Endothelial cell of umbilical vein (primary cell): ENCODE measurements at regions not wholly inside any gene's neighbourhood (a gene's known extent, or its start where the extent isn't known, plus 50 kb on each side); places are given as distances from the start of the nearest gene placed in this dataset.

Experiments used
- BruUV-seq: library from RNA; stranded (reverse); fragments of 400-500 nt; replicated peaks from 2 replicates; lab custom pipeline; 2021; lab: Mats Ljungman, UMichigan
- CTCF ChIA-PET: fragments of 300-600, 350-600 bp; sonication (Branson Sonifier 250); formaldehyde crosslinking; loops from one replicate; lab custom pipeline; 2021; ENCODE audit warnings: antibody characterized with exemption, inconsistent platforms; lab: Charles Lee
- POLR2A ChIA-PET: fragments of 300-600, 350-600 bp; sonication (Branson Sonifier 250); formaldehyde crosslinking; loops from one replicate; lab custom pipeline; 2021; ENCODE audit warnings: antibody characterized with exemption, inconsistent platforms; lab: Charles Lee
- DNase-seq: peaks from one replicate; pipeline ENCODE4 v3.0.0-alpha.2; 2011; ENCODE audit warnings: low read depth, low spot score
- FAIRE-seq: peaks from 2 replicates; lab custom pipeline; 2011; peaks lifted over from hg19 to GRCh38; lab: Jason Lieb, UNC
- H2AFZ ChIP-seq: 2 replicates; pipeline ENCODE4 v1.6.0; 2012; ENCODE audit warnings: low read depth, low read length, control low read depth, inconsistent platforms
- H3K27ac ChIP-seq: 2 replicates; pipeline ENCODE4 v1.5.1; 2011; ENCODE audit warnings: low read depth, mild to moderate bottlenecking, control low read depth, low read length, moderate library complexity; ENCODE audit not compliant: insufficient read depth
- H3K27me3 ChIP-seq, 2 experiments: 2 replicates each; pipeline versions ENCODE4 v1.6.0 to v1.6.1; 2011; ENCODE audit warnings: low read length in 2 of 2, mixed read lengths in 1 of 2; ENCODE audit not compliant: control insufficient read depth in 2 of 2, insufficient read depth in 2 of 2
- H3K36me3 ChIP-seq, 2 experiments: 2 replicates in 1 of 2; 3 replicates in 1 of 2; pipeline ENCODE4 v1.5.1; 2011; ENCODE audit warnings: low read length in 2 of 2, mild to moderate bottlenecking in 1 of 2, moderate library complexity in 1 of 2; ENCODE audit not compliant: control insufficient read depth in 2 of 2, insufficient read depth in 2 of 2; ENCODE audit errors: extremely low read depth in 1 of 2
- H3K4me1 ChIP-seq: 3 replicates; pipeline ENCODE4 v1.5.1; 2011; ENCODE audit warnings: mild to moderate bottlenecking, low read length; ENCODE audit not compliant: control insufficient read depth, insufficient read depth; ENCODE audit errors: extremely low read depth
- H3K4me2 ChIP-seq: 2 replicates; pipeline ENCODE4 v1.6.1; 2011; ENCODE audit warnings: low read length, control low read depth, mixed read lengths; ENCODE audit not compliant: insufficient read depth
- H3K4me3 ChIP-seq, 3 experiments: fragments of 200-600 bp in 1 of 3; sonication (generic), shearing (Covaris generic) in 1 of 3; replicated peaks in 1 of 3; 2 replicates each; pipeline ENCODE4 v1.5.1; 2011 to 2016; ENCODE audit warnings: control low read depth in 3 of 3, low read length in 3 of 3, mild to moderate bottlenecking in 2 of 3, inconsistent platforms in 1 of 3, low read depth in 1 of 3, moderate library complexity in 1 of 3; ENCODE audit not compliant: insufficient read depth in 1 of 3
- H3K79me2 ChIP-seq: 2 replicates; pipeline ENCODE4 v1.6.0; 2012; ENCODE audit warnings: low read length, inconsistent platforms; ENCODE audit not compliant: control insufficient read depth, insufficient read depth
- H3K9ac ChIP-seq: replicated peaks from 2 replicates; pipeline ENCODE3; 2011; ENCODE audit warnings: low read length, control low read depth; ENCODE audit not compliant: insufficient read depth; ENCODE audit errors: extremely low read depth
- H3K9me1 ChIP-seq: replicated peaks from 3 replicates; pipeline ENCODE4 v1.6.0; 2011; ENCODE audit warnings: mild to moderate bottlenecking, low read length; ENCODE audit not compliant: control insufficient read depth, insufficient read depth; ENCODE audit errors: extremely low read depth
- H3K9me3 ChIP-seq: replicated peaks from 2 replicates; pipeline ENCODE4 v1.5.1; 2012; ENCODE audit warnings: low read length, inconsistent platforms; ENCODE audit not compliant: control insufficient read depth, insufficient read depth
- H4K20me1 ChIP-seq: replicated peaks from 2 replicates; pipeline ENCODE3; 2011; ENCODE audit warnings: mild to moderate bottlenecking, low read length; ENCODE audit not compliant: control insufficient read depth, insufficient read depth; ENCODE audit errors: extremely low read depth
- EZH2 ChIP-seq: IDR thresholded peaks from 2 replicates; pipeline ENCODE4 v1.6.1; 2012; ENCODE audit warnings: borderline replicate concordance, low read depth, mild to moderate bottlenecking, moderate library complexity, low read length, inconsistent platforms; ENCODE audit not compliant: severe bottlenecking
- FOS ChIP-seq: IDR thresholded peaks from 2 replicates; pipeline ENCODE4 v1.6.1; 2011; ENCODE audit warnings: mild to moderate bottlenecking, low read length, moderate library complexity, borderline replicate concordance; ENCODE audit not compliant: insufficient read depth
- GATA2 ChIP-seq: IDR thresholded peaks from 2 replicates; pipeline ENCODE4 v1.7.0; 2011; ENCODE audit warnings: low read depth, mild to moderate bottlenecking, moderate library complexity, mixed read lengths, low read length; ENCODE audit not compliant: insufficient read length, insufficient read depth
- JUN ChIP-seq: IDR thresholded peaks from 2 replicates; pipeline ENCODE4 v1.6.1; 2011; ENCODE audit warnings: borderline replicate concordance, low read depth; ENCODE audit not compliant: insufficient read length, insufficient read depth
- MYC ChIP-seq: IDR thresholded peaks from one replicate; pipeline ENCODE4 v1.6.1; 2011; ENCODE audit warnings: mild to moderate bottlenecking, low read depth, low read length
- POLR2A ChIP-seq: IDR thresholded peaks from 2 replicates; pipeline ENCODE4 v1.6.1; 2012; ENCODE audit warnings: low read depth, mild to moderate bottlenecking, control low read depth, low read length
- POLR2AphosphoS5 ChIP-seq: IDR thresholded peaks from 2 replicates; pipeline ENCODE4 v1.6.1; 2012; ENCODE audit warnings: low read depth, mild to moderate bottlenecking, control low read depth, low read length, moderate library complexity; ENCODE audit not compliant: insufficient read depth
- dilution Hi-C: fragments of 300-500 bp; cut with MboI; formaldehyde crosslinking; loops from one replicate; pipeline ENCODE4 v1.15.0; 2019; ENCODE audit warnings: low sequenced_read_pairs; ENCODE audit not compliant: extremely low pct_ligation_motif_present
- intact Hi-C: fragments of 100-400 bp; cut with micrococcal nuclease; formaldehyde crosslinking; loops from one replicate; pipeline ENCODE4 v1.10.0; 2022
- TF ChIP-seq, protein P1 (sequence below): IDR thresholded peaks from 2 replicates; pipeline ENCODE4 v1.6.1; 2011; ENCODE audit not compliant: insufficient read depth, insufficient read length
- TF ChIP-seq, protein P2 (sequence below), 2 donors: IDR thresholded peaks; 1 replicate in 1 of 2; 2 replicates in 1 of 2; pipeline ENCODE4 v1.5.1; 2011; ENCODE audit warnings: low read length in 2 of 2, mild to moderate bottlenecking in 2 of 2, moderate library complexity in 2 of 2, control low read depth in 1 of 2, inconsistent platforms in 1 of 2, low read depth in 1 of 2; ENCODE audit not compliant: insufficient read depth in 1 of 2; ENCODE audit errors: extremely low read depth in 1 of 2

DNA sequence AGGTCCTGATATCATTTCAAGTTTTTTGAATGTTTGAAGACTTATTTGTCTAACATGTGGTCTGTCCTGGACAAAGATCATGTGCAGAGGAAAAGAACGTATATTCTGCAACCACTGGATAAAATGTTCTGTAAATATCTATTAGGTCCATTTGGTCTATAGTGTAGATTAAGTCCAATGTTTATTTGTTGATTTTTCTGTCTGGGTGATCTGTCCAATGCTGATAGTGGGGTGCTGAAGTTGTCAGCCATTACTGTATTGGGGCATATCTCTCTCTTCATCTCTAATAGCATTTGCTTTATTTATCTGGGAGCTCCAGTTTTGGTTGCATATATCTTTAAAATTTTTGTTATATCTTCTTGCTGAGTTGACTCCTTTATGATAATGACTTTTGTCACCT is 258.4 kb upstream of the CITED2 start:
- FAIRE-seq (no peak), DNase-seq (no peak)
- Histone ChIP-seq H3K79me2 (no peaks in the 10 kb centered on the region), H3K4me2 (no peak overlapping the region), H3K9me3 (no peaks in the 10 kb centered on the region), H3K9ac (no peak overlapping the region), H4K20me1 (no peaks in the 10 kb centered on the region), H3K4me3 (no peak overlapping the region), H3K27me3 (no peaks in the 10 kb centered on the region), H3K36me3 (no peaks in the 10 kb centered on the region), H3K27ac (no peak overlapping the region), H3K4me1 (no peaks in the 10 kb centered on the region), H2AFZ (no peak overlapping the region), H3K9me1 (no peaks in the 10 kb centered on the region)
- intact Hi-C loops, result no loop called here
- dilution Hi-C loops, result no loop called here
- BruUV-seq, result no TSS peak
- CTCF ChIA-PET, result no interaction called here
- POLR2A ChIA-PET, result no interaction called here
- TF ChIP-seq FOS (no peak), MYC (no peak), EZH2 (no peak), POLR2A (no peak), POLR2AphosphoS5 (no peak), JUN (no peak), GATA2 (no peak)
- TF ChIP-seq, protein P1, sequence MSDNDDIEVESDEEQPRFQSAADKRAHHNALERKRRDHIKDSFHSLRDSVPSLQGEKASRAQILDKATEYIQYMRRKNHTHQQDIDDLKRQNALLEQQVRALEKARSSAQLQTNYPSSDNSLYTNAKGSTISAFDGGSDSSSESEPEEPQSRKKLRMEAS, result no peak
- TF ChIP-seq, protein P2, sequence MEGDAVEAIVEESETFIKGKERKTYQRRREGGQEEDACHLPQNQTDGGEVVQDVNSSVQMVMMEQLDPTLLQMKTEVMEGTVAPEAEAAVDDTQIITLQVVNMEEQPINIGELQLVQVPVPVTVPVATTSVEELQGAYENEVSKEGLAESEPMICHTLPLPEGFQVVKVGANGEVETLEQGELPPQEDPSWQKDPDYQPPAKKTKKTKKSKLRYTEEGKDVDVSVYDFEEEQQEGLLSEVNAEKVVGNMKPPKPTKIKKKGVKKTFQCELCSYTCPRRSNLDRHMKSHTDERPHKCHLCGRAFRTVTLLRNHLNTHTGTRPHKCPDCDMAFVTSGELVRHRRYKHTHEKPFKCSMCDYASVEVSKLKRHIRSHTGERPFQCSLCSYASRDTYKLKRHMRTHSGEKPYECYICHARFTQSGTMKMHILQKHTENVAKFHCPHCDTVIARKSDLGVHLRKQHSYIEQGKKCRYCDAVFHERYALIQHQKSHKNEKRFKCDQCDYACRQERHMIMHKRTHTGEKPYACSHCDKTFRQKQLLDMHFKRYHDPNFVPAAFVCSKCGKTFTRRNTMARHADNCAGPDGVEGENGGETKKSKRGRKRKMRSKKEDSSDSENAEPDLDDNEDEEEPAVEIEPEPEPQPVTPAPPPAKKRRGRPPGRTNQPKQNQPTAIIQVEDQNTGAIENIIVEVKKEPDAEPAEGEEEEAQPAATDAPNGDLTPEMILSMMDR (IDR thresholded peaks at IDR 0.05; ENCODE audit: extremely low read depth in 1 of 2, insufficient read depth in 1 of 2, low read depth in 1 of 2, low read length in 2 of 2), result no peak
